NCI-H524 (cell line): ENCODE measurements at regions not wholly inside any gene's neighbourhood (a gene's known extent, or its start where the extent isn't known, plus 50 kb on each side); places are given as distances from the start of the nearest gene placed in this dataset.
A peak's percentile ranks its signal among the peaks of the same experiment; 100 is the strongest.

Source experiments
- DNase-seq, 2 experiments: peaks; one replicate each; lab custom pipeline; 2025; lab: John Stamatoyannopoulos, UW

DNA sequence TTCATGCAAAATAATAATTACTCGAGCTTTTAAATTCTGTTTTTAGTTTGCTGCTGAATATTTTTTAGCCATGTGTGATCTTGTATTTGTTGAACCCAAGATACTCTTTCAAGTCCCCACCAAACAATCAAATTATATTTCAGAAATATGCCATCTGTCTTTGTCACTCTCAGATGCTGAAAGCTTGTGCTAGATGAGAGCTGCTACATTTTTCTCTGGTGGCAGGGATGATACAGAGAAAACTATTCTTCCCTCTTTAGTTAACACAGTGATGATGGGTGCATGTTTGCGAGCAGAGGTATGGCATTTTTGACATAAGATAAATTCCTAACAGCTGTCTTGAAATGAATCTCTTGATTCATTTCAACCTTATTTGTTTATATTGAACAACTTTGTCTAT lies 100.6 kb upstream of the NPHP3 start:
- no peak for DNase-seq

DNA sequence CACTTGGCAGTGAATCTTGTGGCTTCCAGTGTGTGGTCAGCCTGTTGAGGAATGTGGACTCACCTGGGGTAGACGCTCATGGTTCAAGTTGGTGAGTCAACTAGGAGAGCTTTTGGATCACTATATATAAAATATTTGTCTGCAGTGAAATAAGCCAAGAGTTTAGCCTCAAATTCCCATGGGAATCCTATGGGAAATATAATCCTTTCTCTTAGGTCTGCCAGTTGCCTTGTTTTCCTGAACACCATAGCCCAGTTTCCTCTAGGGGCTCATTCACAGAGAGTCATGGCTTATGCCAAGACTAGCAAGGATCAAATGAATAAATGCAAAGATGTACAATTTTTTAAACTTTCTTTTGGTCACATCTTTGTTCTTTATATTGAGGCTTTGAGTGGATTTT lies 100.1 kb upstream of the NPHP3 start:
- peak in 1 of 2 experiments; percentile 41 for DNase-seq

DNA sequence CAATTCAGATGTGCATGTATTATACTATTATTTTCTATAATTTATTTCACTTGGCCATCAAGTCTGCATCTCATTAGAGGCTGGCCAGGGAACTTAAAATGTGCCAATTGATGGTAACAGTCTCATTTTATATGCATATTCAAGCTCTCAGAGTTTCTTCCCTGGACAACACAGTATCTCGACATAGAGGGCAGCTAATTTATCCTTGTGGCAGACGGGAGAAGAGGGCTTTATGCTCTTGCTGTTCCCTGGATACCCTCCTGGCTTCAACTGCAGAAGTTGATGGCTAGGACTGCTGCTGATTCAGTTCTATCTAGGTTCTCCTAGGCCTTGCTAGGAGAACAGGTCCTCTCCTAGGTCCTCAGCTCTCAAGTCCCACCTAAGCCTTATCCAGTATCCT lies 99.1 kb upstream of the NPHP3 start:
- DNase-seq, result no peak

DNA sequence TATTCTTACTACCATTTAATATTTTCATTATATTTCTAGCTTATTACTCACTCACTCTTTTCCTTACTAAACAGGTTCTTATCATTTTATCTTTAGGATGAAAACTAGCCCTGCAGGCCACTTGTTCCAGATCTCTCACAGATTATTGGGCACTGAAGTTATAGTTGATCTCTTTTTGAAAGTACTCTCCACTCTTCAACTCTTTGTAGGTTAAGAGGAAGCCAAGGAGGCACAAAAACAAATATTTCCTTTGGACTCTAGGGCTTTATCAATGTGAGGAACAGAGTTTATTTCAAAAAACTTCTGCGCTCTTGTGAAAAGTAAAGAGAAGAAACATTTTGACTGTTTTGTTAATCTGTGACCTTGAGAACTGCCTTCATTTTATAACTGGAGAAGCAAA lies 96.0 kb upstream of the NPHP3 start:
- DNase-seq, result no peak

DNA sequence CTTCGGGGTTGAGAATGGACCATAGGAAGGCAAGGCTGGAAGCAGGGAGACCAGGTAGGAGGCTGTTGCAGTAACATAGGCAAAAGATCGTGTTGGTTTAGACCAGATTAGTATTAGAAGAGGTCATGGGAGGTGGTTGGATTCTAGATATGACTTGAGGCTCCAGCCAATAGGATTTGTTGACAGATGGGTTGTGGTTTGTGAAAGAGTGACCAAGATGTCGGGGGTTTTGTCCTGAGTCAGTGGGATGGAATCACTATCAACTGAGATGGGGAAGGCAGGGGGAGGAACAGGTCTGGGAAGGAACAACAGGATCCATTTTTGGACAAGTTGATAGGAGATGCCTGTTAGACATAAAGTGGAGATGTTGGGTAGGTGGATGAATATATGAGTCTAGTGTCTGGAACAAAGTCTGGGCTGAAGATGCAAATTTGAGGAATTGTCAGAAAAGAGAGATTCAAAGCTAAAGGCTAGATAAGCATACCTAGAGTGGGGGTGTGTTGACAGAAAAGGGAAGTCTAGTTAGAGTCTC lies 95.5 kb upstream of the NPHP3 start:
- no peak for DNase-seq

DNA sequence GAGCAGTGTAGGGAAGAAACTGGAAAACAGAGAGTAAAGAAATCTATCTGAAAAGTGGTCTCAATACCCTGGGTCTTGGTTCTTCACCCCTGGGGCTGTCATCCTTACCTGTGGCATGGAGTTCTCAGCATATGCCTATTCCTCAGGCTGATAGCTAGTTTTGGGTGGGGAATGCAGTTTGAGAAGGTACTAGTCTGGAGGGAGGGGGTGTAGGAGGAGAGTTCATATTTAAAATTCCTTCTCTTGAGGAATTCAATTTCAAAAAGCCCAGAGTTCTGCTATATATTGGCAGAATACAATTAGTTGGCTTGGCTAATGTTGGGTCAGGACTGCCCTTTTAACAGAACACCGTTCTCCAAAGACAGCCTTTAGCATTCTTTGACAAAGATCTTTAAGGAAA lies 82.9 kb upstream of the NPHP3 start:
- no peak for DNase-seq

DNA sequence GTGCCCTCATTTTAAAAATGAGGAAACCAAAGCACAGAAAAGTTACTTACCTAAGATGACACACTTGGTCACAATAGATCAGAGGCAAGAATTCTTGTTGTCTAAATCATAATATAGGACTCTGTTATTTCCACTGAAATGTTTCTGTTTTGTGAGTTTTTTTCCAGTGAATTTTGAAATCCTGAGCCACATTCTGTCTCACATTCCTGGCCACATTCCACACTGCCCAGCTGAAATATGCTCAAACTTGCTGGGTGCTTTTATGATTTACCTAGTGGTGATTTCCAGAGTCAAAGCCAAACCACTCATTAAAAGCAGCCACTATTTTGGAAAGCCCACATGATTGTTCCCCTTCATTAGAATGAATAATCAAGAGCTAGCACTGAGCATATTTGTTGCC lies 82.3 kb upstream of the NPHP3 start:
- DNase-seq, result no peak

DNA sequence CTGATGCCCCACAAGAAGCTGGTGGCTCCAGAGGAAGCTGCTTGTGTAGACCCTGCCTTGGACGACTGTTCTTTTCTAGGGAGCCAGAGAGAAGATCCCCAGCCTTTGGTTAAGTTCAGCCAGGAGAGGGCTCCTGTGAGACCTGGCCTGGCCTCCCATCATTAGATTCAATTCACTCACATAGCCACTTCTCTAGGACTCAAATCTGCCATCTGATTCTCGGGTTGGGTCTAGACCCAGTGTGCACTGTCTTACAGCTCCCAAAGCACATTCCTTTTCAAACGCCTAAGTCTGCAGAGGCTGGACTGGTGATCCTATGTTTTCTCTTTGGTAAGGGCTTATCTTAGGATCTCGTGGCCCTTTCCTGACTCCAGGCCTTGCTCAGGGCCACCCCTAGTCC lies 81.7 kb upstream of the NPHP3 start:
- DNase-seq, result peak in 1 of 2 experiments; percentile 26

DNA sequence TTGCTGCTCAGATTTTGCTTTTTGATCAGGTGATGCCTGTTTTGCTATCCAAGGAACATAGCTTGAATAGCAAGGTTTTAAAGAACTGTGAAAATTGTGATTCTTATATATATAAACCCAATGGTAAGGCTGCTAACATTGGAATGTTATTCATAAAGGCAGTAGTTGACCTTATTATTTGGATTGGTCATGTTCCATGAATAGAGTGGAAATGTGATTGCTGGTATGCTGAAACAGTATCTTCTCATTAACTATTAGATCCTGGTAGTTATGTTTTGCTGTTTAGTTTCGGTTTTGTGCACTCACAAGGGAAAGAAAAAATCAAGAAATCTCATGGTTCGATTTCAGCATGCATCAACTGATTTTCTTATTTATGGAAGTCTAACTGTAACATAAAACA lies 78.7 kb upstream of the NPHP3 start:
- DNase-seq, result no peak

DNA sequence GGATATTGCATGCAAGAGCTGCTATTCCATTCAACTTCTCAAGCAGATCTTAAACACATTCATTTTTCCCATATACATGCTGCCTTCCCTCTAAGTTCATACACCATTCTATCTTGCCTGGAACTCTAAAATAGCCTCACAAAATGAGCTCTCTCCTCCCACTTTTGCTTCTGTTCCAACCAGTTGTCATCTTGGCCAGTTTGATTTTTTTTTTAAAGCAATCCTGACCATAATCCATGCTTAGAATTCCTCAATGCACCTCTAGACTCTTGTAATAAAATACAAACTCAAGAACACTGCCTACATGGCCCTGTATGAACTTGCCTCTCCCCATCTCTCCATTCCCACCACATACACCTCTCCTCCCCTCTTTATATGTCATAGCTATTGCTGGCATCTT lies 68.6 kb upstream of the NPHP3 start:
- DNase-seq, result no peak

DNA sequence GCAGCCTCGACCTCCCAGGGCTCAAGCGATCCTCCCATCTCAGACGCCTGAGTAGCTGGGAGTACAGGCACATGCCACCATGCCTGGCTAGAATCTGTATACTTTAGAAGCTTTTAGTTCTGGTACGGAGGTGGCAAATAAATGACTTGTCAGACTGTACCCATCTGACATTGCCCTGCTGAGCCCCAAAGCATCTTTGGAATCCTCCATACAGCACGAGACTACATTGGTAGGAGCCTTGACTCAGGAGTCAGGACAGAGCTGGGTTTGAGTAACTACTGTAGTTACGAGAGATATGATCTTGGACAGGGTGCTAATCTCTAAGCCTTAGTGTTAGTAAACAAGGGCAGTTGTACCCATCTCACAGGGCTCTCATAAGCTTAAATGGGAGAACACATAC lies 67.8 kb upstream of the NPHP3 start:
- DNase-seq, result no peak

DNA sequence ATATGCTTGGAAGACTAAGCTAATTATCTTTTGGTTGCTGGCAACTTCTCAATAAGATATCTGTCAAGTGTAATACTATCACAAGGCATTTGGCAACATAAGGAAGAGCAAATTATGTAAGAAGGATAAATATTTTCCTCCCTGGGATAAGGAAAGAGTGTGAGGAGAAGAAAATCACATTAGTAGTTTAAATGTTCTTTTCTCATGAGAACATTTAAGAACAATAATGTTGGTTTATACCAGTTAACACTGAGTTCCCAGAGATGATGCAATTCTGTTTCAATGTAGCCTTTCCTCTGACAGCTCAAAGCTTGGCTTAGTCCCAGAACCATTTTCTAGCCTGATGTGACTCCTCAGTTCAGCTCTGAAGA lies 66.1 kb upstream of the NPHP3 start:
- no peak for DNase-seq

DNA sequence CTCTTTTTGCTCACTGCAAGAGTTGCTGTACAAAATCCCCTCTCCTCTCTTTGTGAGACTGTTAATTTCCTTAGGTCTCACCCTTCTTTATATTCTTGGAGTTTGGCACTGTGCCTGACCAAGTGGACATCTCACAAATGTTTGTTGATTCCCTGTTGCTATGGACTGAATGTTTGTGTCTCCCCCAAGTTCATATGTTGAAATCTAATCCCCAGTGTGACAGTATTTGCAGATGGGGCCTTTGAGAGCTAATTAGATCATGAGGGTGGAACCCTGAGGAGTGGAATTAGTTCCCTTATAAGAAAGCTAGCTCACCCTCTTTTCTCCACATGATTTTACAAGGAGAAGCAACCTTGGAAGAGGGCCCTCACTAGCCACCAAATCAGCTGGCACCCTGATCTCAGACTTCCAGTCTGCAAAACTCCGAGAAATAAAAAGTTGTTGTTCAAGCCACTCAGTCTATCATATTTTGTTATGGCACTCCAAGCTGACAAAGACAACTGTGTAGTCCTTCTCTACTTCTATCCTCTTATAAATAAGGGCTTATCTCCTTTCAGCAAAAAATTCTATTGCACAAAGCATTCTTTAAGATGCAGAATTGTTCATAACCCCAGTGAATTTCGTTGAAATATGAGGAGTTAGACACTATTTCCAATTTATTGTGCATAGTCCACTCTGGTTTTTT lies 65.5 kb upstream of the NPHP3 start:
- DNase-seq, result no peak

DNA sequence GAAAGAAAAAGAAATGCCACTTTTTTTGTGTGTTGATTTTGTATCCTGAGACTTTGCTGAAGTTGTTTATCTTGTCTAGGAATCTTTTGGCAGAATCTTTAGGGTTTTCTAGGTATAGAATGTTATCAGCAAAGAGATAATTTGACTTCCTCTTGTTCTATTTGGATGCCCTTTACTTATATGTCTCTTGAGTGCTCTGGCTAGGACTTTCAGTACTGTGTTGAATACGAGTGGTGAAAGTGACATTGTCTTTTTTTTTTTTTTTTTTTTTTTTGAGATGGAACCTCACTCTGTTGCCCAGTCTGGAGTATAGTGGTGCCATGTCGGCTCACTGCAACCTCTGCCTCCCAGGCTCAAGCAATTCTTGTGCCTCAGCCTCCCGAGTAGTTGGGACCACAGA lies 64.7 kb upstream of the NPHP3 start:
- no peak for DNase-seq

DNA sequence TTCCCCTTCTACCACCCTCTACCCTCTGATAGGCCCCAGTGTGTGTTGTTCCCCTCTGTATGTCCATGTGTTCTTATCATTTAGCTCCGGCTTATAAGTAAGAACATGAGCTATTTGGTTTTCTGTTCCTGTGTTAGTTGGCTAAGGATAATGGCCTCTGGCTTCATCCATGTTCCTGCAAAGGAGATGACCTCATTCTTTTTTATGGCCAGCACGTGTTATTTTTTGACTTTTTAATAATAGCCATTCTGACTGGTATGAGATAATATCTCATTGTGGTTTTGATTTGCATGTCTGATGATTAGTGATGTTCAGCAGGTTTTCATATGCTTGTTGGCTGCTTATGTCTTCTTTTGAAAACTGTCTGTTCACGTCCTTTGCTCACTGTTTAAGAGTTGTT lies 63.1 kb upstream of the NPHP3 start:
- no peak for DNase-seq

DNA sequence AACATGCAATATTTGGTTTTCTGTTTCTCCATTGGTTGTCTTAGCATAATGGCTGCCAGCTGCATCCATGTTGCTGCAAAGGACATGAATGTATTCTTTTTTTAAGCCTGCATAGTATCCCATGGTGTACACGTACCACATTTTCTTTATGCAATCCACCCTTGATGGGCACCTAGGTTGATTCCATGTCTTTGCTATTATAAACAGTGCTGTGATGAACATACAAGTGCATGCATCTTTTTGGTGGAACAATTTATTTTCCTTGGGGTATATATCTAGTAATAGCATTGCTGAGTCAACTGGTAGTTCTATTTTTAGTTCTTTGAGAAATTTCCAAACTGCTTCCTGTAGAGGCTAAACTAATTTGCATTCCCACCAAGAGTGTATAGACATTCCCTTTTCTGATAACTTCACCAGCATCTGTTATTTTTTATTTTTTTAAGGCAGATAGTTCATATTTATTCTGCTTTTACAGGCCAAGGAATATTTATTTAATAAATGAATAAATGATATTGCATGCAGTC lies 62.4 kb upstream of the NPHP3 start:
- no peak for DNase-seq

DNA sequence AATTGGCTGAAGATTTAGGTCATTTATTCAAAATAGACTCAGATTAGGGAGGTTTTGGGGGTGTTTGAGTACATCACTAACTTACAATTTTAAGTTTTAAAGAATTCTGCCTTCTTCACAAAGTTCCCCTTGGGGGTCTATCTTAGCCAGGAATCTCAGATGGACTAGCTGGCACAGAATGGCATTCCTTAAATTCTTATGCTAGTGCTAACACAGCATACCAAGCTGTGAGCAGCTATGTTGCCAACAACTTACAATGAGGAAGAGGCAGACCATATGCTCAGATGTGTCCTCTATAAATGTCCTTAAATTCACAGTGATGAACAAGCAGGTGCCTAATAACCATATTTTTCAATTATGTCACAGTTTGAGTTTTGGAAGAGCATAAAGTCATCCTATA lies 60.9 kb upstream of the NPHP3 start:
- DNase-seq, result no peak

DNA sequence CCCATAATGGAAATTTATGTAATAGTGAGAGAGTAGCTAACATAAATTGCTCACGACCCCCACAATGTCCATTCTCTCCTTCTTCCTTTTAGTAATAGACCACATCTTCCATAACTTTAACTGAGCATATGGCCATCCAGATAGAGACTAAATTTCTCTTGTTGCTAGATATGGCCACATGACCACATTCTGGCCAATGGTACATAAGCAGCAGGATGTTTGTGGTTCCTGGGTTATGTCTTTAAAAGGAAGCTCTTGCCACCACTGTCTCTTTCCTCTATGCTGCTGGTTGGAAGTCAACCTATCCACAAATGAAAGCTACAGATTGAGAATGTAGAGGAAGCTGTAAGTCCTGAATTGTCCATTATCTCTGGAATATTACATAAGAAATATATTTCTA lies 59.7 kb upstream of the NPHP3 start:
- DNase-seq, result no peak

DNA sequence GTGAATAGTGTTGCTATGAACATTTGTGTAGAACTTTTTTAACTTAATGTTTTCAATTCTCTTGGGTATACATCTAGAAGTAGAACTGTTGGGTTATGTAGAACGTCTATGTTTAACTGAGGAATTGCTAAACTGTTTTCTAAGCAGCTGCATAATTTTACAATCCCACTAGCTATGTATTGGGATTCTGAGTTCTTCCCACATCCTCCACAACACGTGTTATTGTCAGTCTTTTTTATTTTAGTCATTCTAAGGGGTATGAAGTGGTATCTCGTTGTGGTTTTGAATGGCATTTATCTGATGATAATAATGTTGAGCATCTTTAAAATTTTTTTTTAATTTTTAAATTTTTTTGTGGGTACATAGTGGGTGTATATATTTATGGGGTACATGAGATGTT lies 55.0 kb upstream of the NPHP3 start:
- no peak for DNase-seq

DNA sequence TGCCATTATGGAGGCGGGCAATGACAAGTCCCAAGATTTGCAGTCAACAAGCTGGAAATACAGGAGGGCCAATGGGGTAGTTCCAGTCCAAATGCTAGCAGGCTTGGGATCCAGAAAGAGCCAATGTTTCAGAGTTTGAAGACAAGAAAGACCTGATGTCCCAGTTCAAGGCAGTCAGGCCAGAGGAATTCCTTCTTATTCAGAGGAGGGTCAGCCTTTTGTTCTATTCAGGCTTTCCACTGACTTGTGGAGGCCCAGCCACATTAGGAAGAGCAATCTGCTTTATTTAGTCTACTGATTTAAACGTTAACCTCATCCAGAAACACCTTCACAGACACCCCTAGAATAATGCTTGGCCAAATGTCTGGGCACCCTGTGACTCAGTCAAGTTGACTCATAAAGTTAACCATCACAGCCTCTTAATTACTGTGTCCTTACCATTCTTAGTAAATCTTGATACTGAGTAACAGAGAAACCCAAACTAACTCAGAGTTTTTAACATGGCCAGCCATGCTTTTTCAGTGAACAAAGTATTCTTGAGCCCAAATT lies 50.9 kb upstream of the NPHP3 start:
- DNase-seq, result no peak

DNA sequence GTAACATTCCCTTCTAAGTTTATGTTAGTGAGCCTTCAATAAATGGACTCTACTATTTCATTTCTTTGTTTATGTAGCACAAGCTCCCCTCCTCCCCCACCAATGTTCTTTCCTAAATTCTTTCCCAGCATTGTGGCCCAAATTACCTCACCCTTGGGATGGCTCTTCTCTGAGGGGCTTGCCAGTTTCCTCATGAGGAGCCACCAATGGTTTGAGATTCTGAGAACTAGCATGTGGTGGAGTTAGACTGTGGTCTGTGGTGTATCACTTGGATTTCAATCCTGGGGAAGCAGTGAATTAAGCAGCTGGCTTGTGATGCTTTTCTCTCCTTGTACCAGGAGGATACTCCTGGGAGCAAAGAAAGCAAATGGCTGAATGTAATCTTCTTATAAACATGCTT lies 50.0 kb upstream of the NPHP3 start:
- peak in 1 of 2 experiments; percentile 37 for DNase-seq
